ENCODE measurements at regions not wholly inside any gene's neighbourhood (a gene's known extent, or its start where the extent isn't known, plus 50 kb on each side); places are given as distances from the start of the nearest gene placed in this dataset.

- H3K4me2 ChIP-seq, result no peak overlapping the region
- no peaks in the 10 kb centered on the region for H3K79me2 ChIP-seq
- no peak overlapping the region for H3K4me3 ChIP-seq
- H3K27me3 ChIP-seq, result no peaks in the 10 kb centered on the region
- H3K9me2 ChIP-seq (replicated peaks; ENCODE audit: insufficient read depth), result no peaks in the 10 kb centered on the region
- TF ChIP-seq EZH2phosphoT487 (IDR thresholded peaks at IDR 0.05; ENCODE audit: low read depth, severe bottlenecking, unreplicated experiment), result no peak
- TF ChIP-seq CTCF (IDR thresholded peaks at IDR 0.05; ENCODE audit: poor library complexity), result no peak
- no peak for TF ChIP-seq EZH2 (IDR thresholded peaks at IDR 0.05; ENCODE audit: borderline replicate concordance)
- H3K27ac ChIP-seq, result no peak overlapping the region
- H3K9me3 ChIP-seq (ENCODE audit: low read depth), result no peaks in the 10 kb centered on the region
- no peaks in the 10 kb centered on the region for H4K20me1 ChIP-seq (ENCODE audit: insufficient read depth, poor library complexity, severe bottlenecking)
- no peaks in the 10 kb centered on the region for H3K36me3 ChIP-seq (replicated peaks; ENCODE audit: insufficient read depth, low read depth)
- H2AFZ ChIP-seq, result no peak overlapping the region
- H3K4me1 ChIP-seq (ENCODE audit: insufficient read depth), result no peaks in the 10 kb centered on the region
- DNase-seq (ENCODE audit: low spot score), result no peak
Measured at GRCh38 chr4:166153548-166153947, 280.5 kb downstream of the TLL1 start.

- TF ChIP-seq CTCF (IDR thresholded peaks at IDR 0.05; ENCODE audit: poor library complexity) (no peak), EZH2phosphoT487 (IDR thresholded peaks at IDR 0.05; ENCODE audit: low read depth, severe bottlenecking, unreplicated experiment) (no peak), EZH2 (IDR thresholded peaks at IDR 0.05; ENCODE audit: borderline replicate concordance) (no peak)
- Histone ChIP-seq H3K27me3 (no peaks in the 10 kb centered on the region), H3K36me3 (replicated peaks; ENCODE audit: insufficient read depth, low read depth) (no peaks in the 10 kb centered on the region), H3K4me3 (no peak overlapping the region), H4K20me1 (ENCODE audit: insufficient read depth, poor library complexity, severe bottlenecking) (no peaks in the 10 kb centered on the region), H2AFZ (no peak overlapping the region), H3K27ac (no peak overlapping the region), H3K4me1 (ENCODE audit: insufficient read depth) (no peaks in the 10 kb centered on the region), H3K4me2 (no peak overlapping the region), H3K9me3 (ENCODE audit: low read depth) (no peaks in the 10 kb centered on the region), H3K9me2 (replicated peaks; ENCODE audit: insufficient read depth) (no peaks in the 10 kb centered on the region), H3K79me2 (no peaks in the 10 kb centered on the region)
- DNase-seq (ENCODE audit: low spot score), result no peak
- WGBS (ENCODE audit: low lambda C conversion rate, missing lambda C conversion rate), result 56% methylated on average over 4 of the region's 4 CpGs
Measured at GRCh38 chr4:166162327-166162726, 289.3 kb downstream of the TLL1 start.

GRCh38 chr4:166165829-166166420 lies 292.9 kb downstream of the TLL1 start:
- H3K4me1 ChIP-seq (ENCODE audit: insufficient read depth), result no peaks in the 10 kb centered on the region
- H3K36me3 ChIP-seq (replicated peaks; ENCODE audit: insufficient read depth, low read depth), result no peaks in the 10 kb centered on the region
- H3K9me3 ChIP-seq (ENCODE audit: low read depth), result no peaks in the 10 kb centered on the region
- peak; percentile 85 for DNase-seq (ENCODE audit: low spot score)
- no peak overlapping the region for H3K27ac ChIP-seq
- H3K4me3 ChIP-seq, result no peak overlapping the region
- no peaks in the 10 kb centered on the region for H4K20me1 ChIP-seq (ENCODE audit: insufficient read depth, poor library complexity, severe bottlenecking)
- H3K9me2 ChIP-seq (replicated peaks; ENCODE audit: insufficient read depth), result no peaks in the 10 kb centered on the region
- TF ChIP-seq CTCF (IDR thresholded peaks at IDR 0.05; ENCODE audit: poor library complexity), result peak; percentile 82
- no peak for TF ChIP-seq EZH2phosphoT487 (IDR thresholded peaks at IDR 0.05; ENCODE audit: low read depth, severe bottlenecking, unreplicated experiment)
- H2AFZ ChIP-seq, result peak overlapping the region; percentile 22
- no peaks in the 10 kb centered on the region for H3K27me3 ChIP-seq
- peak overlapping the region; percentile 29 for H3K4me2 ChIP-seq
- no peaks in the 10 kb centered on the region for H3K79me2 ChIP-seq
- 2% methylated on average over 7 of the region's 7 CpGs for WGBS (ENCODE audit: low lambda C conversion rate, missing lambda C conversion rate)

GRCh38 chr4:166169111-166169510 lies 296.1 kb downstream of the TLL1 start:
- Histone ChIP-seq H3K27me3 (no peaks in the 10 kb centered on the region), H2AFZ (no peak overlapping the region), H3K9me3 (ENCODE audit: low read depth) (no peaks in the 10 kb centered on the region), H3K9me2 (replicated peaks; ENCODE audit: insufficient read depth) (no peaks in the 10 kb centered on the region), H3K4me1 (ENCODE audit: insufficient read depth) (no peaks in the 10 kb centered on the region), H3K4me3 (no peak overlapping the region), H4K20me1 (ENCODE audit: insufficient read depth, poor library complexity, severe bottlenecking) (no peaks in the 10 kb centered on the region), H3K27ac (no peak overlapping the region), H3K4me2 (no peak overlapping the region), H3K36me3 (replicated peaks; ENCODE audit: insufficient read depth, low read depth) (no peaks in the 10 kb centered on the region), H3K79me2 (no peaks in the 10 kb centered on the region)
- WGBS (ENCODE audit: low lambda C conversion rate, missing lambda C conversion rate), result 58% methylated on average over 3 of the region's 3 CpGs
- DNase-seq (ENCODE audit: low spot score), result peak; percentile 9
- TF ChIP-seq CTCF (IDR thresholded peaks at IDR 0.05; ENCODE audit: poor library complexity) (no peak), EZH2phosphoT487 (IDR thresholded peaks at IDR 0.05; ENCODE audit: low read depth, severe bottlenecking, unreplicated experiment) (no peak)
